GM19035 (cell line): ENCODE measurements at regions not wholly inside any gene's neighbourhood (a gene's known extent, or its start where the extent isn't known, plus 50 kb on each side); places are given as distances from the start of the nearest gene placed in this dataset.

Source experiments
- ATAC-seq: cut with Tn5 transposase; IDR thresholded peaks from one replicate; pipeline ENCODE4 v1.9.1; 2021; ENCODE audit not compliant: unreplicated experiment

DNA sequence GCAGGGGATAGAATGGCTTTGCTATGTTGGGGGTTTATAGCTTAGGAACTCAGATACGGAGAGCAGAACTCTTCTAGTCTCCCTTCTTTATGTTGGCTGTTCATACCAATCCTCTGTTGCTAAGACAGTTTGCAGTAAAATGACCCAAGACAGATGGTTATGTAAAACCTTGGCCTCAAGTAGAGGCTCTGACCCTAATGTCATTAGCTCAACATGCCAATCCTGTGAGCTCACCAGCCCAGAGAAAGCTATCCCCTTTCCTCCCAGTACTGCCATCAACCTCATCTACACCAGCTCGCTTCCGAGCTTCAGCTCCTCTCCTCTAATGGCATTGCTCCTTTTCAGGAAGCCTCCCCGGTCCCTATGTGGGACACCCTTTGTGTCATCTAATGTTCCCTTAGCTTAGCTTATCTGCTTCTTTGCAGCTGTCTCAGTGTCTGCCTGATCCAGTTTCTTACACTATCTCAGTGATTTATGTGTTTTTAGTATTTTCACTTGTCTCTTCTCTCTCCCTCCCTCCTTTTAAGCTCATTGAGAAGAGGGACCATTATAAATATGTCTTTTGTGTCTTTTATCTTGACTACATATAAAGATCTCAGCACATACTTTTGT, 281.3 kb upstream of the CLINT1 start:
- no peak for ATAC-seq

DNA sequence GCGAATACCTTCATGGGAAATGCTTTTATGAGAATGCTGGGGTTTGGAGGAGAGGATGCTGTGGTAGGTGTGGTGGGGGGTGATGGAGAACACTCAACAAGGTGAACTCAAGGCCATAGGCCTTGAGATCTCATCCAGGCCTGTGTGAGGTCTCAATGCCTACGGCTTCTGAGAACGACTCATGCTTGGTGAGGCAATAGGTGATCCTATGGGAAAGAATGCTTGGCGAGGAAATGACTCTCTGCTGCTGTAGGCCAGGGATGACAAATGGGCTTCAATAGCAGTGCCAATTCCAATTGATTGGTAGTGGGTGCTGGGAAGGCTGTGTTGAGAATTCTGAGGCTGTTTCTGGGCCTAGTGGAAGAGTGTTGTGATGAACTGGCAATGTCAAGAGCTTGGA, 280.2 kb upstream of the CLINT1 start:
- ATAC-seq: no peak

DNA sequence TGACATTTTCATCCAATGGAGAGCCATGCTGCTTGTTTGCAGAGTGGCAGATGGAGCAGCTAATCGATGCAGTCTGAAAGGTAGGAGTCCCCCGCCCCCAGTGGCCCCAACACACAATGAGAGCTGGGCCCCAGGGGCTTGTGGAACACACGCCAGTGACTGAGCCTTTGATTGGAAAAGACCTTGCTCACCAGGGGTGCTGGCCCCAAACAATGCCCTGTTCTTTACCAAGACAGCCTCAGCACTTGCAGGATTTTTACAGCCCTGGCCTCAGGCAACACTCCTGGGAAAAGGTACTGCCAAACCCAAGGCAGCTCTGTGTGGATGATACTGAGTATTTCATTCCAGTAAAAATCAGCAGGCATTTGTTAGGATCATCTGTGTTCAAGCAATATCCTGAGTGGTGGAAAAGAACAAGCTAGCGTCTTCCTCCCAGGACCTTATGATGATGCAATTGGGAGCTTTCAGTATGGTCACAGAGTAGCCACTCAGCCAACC, 276.8 kb upstream of the CLINT1 start:
- ATAC-seq: no peak

DNA sequence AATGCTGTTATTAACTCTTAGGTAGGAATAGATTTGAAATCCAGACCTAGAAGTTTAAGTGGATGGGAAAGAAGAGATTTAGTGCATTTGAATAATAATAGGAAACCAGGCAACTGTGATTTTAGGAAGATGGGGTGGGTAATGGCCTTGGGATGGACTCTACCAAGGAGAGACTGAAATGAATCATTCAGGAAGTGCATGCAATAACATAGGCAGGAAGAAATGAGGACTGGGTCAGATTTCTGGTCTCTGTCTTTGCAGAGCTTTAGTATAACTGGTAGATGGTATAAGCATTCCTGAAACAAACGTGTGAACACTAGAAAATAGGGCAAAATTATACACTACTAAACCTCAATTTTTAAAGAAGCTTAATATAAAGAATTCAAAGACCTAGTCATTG, 274.4 kb upstream of the CLINT1 start:
- no peak for ATAC-seq

DNA sequence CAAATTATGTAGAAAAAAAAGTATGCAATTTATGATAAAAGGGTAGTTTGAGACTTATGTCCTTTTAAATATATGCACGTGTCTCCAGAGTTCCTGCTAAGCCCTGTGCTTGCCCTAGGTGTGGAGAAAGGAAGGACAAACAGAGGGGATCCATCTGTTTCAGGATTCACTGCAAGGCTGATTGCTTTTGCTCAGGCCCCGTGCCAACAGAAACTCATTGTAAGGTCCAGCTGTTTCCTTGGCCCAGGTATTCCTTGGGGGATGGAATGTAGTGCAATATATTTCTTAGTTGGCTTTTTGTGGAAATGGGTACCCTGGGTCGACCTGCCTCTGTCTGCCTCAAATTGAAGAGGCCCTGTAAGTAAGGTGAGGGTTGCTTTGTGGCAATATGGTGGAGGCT, 268.6 kb upstream of the CLINT1 start:
- ATAC-seq: no peak

DNA sequence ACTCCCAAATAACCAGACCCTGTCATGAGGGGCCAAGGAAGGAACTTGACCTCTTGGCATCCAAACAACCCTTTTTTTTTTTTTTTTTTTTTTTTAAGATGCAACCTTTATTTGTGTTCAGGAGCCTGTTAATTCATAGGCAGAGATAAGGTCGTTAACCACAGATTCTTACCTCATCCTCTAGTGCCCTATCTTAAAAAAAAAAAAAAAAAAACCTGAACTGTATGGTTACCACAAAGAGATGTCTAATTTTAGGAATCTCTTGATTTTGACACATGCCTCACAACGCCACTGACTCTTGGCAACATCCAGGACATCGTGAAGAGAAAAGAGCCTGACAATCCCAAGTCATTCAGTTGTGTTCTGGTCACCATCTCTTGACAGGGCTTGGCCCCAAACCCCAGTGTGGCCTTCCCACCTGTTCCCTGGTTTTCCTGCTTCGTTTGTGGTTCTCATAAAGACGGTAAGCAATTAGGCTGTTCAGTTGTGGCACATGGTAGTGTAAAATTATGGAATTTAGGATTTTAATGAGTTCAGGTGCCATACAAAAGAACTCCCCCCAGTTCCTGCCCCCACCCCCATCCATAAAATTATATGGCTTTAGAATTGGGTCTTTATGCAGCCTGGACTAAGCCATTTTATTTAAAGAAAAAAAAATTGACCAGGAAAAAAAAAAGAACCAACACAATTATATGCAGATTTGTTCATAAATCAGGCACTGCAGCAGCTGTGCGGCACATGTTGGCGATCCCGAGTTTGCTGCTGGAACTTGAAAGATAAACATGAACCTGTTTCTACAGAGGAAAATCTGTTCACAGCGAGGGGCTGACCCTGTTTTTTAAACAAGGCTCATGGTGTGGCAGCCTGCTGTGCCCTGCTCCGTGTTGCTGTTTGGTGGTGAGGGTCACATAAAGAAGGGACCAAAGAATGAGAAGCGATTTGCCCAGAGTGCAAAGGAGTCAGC, 267.8 kb upstream of the CLINT1 start:
- ATAC-seq: no peak

DNA sequence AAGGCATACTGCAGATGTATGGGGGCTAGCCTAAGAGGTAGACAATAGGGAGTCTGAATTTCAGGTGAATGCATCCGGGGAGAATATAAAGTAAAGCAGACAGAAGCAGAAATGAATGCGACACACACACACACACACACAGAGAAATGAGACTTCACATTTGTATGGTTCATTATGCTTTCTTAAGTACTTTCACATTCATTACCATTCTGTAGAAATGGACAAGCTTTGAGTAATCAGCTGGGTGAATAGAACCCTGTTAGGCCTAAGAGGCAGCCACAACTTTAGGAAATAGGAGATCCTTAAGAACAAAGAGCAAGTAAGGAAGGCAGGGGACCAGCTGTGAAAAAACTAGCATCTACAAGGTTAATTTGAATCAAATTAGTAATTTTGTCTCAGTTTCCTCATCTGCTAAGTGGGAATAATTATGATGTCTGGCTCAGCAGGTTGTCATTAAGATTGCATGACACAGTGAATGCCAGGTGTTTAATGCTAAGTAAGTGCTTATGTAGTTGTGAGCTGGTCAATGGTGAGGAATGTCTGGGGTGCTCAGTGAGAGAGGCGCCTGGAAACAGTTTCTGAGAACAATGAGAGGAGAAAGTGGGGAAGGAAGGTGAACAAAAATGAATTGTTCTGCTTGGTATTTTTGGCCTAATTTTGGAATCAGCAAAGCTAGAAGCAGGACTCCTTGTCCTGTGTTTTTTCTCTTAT, 265.8 kb upstream of the CLINT1 start:
- no peak for ATAC-seq

DNA sequence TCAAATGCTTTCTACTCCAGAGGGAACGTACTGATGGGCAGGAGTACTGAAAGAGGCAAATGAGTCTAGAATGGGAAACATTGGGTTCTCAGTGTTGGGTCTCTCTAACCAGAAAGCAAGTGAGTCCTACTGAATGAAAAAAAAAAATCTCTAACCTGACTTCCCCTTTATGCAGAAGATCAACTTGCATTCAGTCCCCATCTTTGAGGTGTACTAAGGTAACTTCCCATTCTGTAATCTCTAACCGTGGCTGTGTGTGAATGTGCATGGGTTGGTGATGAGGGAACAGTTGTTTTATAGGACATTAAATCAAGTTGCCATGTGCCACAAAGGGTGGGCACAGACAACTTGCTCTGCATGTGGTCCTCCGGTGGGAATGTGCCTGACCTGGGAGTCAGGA, 264.6 kb upstream of the CLINT1 start:
- no peak for ATAC-seq

DNA sequence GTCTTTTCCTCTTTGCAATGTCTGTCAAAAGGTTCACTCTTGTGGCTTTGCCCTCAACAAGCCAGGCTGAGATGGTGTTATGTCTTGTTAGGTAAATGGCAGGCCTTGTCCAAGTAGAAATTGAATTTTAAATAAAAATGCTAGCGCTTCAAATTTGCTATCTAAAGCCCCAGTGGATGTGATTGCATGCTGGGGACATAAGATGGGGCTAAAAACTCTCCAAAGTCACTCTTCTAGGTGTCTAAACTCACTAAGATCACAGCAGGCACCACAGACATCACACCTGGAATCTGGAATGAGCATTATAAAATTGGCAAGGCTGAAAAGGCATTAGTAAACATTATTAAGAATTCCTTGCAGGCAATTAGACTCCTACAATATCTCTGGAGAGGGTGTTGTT, 262.7 kb upstream of the CLINT1 start:
- no peak for ATAC-seq

DNA sequence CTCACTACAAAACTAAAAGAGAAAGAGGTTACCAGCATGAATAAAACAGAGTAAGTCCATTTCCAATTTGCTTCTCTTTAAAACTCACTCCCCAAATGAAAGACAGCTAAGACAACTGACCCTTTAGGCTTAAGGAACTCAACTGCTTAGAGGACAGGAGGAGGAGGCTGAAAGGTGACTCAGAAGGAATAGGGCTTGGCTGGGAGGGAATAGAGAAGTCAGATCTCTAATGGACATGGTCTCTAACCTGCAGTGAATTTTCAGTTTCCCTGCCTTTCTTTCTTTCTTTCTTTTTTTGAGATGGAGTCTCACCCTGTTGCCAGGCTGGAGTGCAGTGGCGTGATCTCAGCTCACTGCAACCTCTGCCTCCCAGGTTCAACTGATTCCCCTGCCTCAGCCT, 261.8 kb upstream of the CLINT1 start:
- ATAC-seq: no peak

DNA sequence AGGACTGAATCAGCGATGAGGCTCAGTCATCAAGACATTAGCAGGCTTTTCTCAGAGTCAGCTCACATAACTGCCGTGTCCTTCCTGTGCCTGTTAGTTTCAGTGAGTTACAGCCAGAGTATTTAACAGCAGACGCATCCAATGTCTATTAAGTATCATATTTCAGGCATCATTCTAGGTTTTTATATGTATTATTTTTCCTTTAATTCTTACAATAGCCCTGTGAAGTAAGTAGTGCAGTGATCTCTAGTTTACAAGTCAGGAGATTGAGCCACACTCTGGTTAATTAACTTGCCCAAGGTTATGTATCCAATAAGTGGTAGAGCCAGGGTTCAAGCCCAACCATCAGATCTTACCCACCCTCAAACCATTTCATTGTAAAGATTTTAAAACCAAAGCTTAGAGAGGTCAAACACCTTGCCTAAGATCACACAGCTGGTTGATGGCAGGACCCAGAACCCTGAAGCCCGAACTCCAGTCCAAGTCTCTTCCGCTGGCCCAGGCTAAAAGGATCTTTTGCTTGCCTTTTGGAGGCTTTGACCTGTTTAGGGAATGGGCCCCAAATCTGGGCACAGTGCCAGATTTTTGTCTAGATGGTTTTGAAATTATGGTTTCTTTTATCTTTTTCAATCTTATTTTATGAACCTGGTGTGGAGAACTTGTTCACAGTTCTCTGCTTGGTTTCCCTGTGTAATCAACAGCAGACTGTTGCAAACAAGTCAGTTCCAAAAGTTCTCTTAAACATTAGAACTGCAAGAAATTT, 261.2 kb upstream of the CLINT1 start:
- no peak for ATAC-seq

DNA sequence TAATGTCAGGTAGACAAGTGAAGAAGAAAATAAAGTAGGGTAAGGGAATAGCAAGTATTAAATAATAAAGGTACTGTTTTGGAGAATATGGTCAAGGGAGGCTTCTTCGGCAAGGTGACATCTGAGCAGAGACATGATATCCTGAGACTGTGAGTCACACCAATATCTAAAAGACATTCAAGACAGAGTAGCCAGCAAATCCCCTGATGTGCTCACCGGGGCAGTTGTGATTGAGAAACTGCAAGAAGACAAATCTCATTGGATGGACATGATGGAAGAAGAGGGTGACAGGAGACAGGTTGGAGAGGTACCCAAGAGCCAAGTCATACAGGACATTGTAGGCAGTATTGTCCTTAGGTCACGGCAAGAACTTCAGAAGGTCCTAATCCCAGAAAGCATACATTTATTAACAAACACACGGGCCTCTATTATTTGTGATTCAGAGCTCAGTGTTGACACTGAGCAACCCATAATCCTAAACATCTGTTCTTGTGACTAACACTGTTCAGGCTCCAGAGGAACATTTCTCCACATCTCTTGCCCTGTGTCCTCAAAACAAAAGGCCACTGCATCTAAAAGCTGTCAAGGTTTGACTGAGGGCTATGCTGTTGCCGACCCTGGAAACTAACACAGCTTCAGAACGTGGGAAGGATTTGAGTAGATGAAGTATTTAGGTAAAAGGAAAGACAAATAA, 258.7 kb upstream of the CLINT1 start:
- no peak for ATAC-seq

DNA sequence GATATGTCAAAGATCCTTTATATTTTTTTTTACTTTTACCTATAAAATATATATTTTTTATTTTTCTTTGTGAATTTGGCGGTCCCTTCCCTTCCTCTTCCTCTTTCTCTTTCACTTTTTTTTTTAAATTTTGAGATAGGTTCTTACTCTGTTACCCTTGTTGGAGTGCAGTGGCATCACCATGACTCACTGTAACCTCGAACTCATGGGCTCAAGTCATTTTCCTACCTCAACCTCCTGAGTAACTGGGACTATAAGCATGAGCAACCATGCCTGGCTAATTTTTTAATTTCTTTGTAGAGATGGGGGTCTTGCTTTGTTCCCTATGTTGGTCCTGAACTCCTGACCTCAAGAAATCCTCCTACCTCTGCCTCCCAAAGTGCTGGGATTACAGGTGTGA, 258.0 kb upstream of the CLINT1 start:
- ATAC-seq: no peak

DNA sequence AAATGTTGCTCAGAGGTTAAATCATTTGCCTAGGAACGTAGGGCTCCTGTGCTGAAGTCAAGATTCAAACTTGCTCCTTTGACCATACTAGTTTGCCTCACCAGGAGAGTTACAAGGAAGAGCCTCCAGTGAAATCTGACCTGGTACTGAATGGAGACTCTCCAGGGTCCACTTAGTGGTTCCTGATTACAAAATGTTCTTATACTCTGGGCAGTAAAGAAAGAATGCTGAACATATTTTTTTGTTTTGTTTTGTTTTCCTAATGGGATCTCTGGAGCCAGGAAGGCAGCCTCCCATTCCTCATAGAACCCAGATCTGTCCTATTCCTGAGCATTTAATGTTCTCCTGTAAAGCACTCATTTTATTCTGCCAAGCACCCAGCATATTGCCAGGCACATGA, 256.5 kb upstream of the CLINT1 start:
- no peak for ATAC-seq

DNA sequence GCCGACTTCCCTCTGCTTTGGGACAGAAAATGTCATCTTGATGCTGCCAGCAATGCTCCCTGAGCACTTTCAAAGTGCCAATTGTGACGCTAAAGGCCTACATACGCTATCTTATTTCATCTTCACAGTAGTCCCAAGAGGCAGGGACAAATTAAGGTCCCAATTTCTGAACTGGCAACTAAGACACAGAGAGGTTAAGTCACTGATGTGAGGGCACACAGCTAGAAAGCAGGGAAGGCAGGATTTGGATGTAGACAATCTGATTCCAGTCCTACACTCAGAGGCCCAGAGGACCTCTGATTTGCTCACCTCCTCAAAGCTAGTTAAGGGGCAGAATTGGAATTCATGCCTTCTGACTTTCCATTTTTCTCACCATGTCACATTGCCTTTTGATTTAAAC, 249.2 kb upstream of the CLINT1 start:
- ATAC-seq: no peak

DNA sequence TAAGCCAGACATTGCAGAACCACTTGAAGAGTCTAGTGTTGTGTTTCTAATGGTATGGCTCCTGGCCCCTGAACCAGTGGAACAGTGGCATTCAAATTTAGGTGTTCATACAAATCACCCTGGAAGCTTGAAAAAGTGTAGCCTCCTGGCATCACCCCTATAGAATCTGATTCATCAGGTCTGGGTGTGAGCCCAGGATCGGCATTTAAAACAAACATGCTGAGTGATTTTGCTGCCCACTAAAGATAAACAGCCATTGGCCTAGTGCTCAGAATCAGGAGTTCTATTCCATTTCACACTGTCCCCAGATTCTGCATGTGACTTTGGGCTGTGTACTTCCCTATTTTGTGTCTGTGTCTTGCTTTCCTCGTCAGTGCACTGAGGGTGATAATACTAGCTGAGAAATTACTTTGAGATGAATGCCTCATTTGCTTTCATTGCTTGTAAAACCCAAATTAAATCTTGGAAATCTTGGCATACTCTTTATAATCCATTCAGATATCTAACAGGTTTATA, 241.5 kb upstream of the CLINT1 start:
- ATAC-seq: no peak

DNA sequence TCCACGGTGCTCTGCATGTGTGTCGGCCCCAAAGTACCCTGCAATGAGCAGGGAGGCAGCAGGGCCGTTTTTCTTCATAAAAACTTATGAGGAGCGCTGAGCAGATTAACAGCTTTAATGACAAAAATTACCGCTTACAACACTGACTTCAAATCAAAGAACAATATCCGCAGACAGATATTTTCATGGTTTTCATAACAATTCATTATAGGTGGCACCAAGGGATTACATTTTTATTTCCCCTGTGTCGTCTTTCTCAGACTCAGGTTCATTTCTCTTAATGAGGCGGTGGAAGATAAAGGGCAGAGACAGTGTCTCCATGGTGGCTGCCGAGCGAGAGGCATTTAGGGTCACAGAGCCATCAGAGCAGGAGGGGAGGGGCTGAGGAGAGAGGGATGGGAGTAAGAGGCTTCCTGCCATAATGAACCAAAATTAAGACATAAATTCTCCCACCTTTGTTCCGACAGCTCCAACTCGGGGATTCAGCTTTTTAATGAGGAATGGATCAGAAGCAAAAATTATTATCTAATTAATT, 240.7 kb upstream of the CLINT1 start:
- ATAC-seq: no peak

DNA sequence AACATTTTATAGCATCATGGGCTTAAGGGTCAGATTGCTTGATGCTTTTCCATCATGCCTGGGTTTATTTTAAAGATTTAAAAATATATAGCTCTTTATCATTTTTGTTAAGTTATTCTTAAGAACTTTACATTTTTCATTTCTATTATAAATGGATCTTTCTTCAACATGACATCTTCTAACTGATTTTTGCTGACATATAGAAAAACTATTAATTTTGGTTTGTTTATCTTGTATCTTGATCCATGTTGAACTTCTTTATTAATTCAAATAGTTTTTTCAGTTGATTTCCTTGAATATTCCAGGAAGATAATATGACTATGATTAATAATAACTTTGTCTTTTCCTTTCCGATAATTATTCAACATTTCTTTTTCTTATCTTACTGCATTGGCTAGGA, 237.9 kb upstream of the CLINT1 start:
- no peak for ATAC-seq

DNA sequence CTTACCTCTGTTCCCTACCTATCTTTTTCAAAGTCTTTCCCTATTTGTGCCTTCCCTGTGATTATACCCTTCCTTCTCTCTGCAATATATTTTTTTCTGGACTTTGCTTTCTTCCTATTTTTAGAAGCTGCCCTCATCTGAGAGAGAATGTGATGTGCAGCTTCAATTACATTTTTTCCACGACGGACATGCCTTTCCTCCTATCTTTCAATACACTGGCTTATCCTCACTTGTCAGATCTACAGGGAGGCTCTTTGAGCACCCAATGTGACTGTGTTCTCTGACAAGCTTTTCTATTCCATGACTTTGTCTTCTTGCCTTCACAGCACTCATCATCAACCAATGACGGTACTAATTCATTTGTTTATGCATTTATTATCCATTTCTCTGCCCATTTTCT, 227.9 kb upstream of the CLINT1 start:
- no peak for ATAC-seq

DNA sequence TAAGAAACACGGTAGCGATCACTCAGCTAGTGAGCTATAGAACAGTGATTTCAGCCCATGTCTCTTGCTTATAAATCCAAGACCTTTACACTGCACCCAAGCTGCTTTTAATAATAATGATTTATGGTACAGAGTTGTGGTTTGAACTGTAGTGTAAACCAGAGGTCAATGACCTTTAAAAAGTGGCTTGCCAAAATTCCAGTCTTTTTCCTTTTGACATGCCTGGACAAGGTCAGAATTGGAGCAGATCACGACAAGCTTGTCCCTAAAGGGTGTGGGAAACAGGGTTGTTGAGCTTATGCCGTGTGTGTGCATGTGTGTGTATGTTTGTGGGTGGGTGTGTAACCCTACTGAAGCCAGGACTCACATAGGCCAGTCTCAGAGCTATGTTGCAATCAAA, 225.3 kb upstream of the CLINT1 start:
- ATAC-seq: no peak
